ENCODE measurements at regions not wholly inside any gene's neighbourhood (a gene's known extent, or its start where the extent isn't known, plus 50 kb on each side); places are given as distances from the start of the nearest gene placed in this dataset.

- in situ Hi-C loops (cut with HindIII; ENCODE audit: low sequenced_read_pairs) = no loop called here
These were observed 458.8 kb upstream of the ZNF462 start for GRCh38 chr9:106404137-106404536.

GRCh38 chr9:106405871-106406435, 457.0 kb upstream of the ZNF462 start:
- in situ Hi-C loops (cut with HindIII; ENCODE audit: low sequenced_read_pairs) = no loop called here

GRCh38 chr9:106414042-106414441, 448.9 kb upstream of the ZNF462 start:
- in situ Hi-C loops (cut with HindIII; ENCODE audit: low sequenced_read_pairs) = no loop called here

- in situ Hi-C loops (cut with HindIII; ENCODE audit: low sequenced_read_pairs) = no loop called here
These were observed 445.3 kb upstream of the ZNF462 start for GRCh38 chr9:106417685-106418084.

GRCh38 chr9:106419829-106420228, 443.1 kb upstream of the ZNF462 start:
- in situ Hi-C loops (cut with HindIII; ENCODE audit: low sequenced_read_pairs) = no loop called here

GRCh38 chr9:106420511-106420944, 442.4 kb upstream of the ZNF462 start:
- in situ Hi-C loops (cut with HindIII; ENCODE audit: low sequenced_read_pairs) = no loop called here

GRCh38 chr9:106421772-106422171, 441.2 kb upstream of the ZNF462 start:
- in situ Hi-C loops (cut with HindIII; ENCODE audit: low sequenced_read_pairs) = no loop called here

- in situ Hi-C loops (cut with HindIII; ENCODE audit: low sequenced_read_pairs) = no loop called here
These were observed 439.4 kb upstream of the ZNF462 start for GRCh38 chr9:106423575-106423974.

- in situ Hi-C loops (cut with HindIII; ENCODE audit: low sequenced_read_pairs) = no loop called here
These were observed 430.3 kb upstream of the ZNF462 start for GRCh38 chr9:106432631-106433030.

- in situ Hi-C loops (cut with HindIII; ENCODE audit: low sequenced_read_pairs) = no loop called here
These were observed 424.0 kb upstream of the ZNF462 start for GRCh38 chr9:106438928-106439327.

GRCh38 chr9:106441283-106441682, 421.7 kb upstream of the ZNF462 start:
- in situ Hi-C loops (cut with HindIII; ENCODE audit: low sequenced_read_pairs) = no loop called here

- in situ Hi-C loops (cut with HindIII; ENCODE audit: low sequenced_read_pairs) = no loop called here
These were observed 419.4 kb upstream of the ZNF462 start for GRCh38 chr9:106443520-106443919.

GRCh38 chr9:106445107-106445506, 417.9 kb upstream of the ZNF462 start:
- in situ Hi-C loops (cut with HindIII; ENCODE audit: low sequenced_read_pairs) = no loop called here

GRCh38 chr9:106449336-106449927, 413.5 kb upstream of the ZNF462 start:
- in situ Hi-C loops (cut with HindIII; ENCODE audit: low sequenced_read_pairs) = no loop called here

GRCh38 chr9:106450549-106450948, 412.4 kb upstream of the ZNF462 start:
- in situ Hi-C loops (cut with HindIII; ENCODE audit: low sequenced_read_pairs) = no loop called here

- in situ Hi-C loops (cut with HindIII; ENCODE audit: low sequenced_read_pairs) = no loop called here
These were observed 411.7 kb upstream of the ZNF462 start for GRCh38 chr9:106451223-106451622.

- in situ Hi-C loops (cut with HindIII; ENCODE audit: low sequenced_read_pairs) = no loop called here
These were observed 406.4 kb upstream of the ZNF462 start for GRCh38 chr9:106456581-106456980.

GRCh38 chr9:106467113-106467864, 395.7 kb upstream of the ZNF462 start:
- in situ Hi-C loops (cut with HindIII; ENCODE audit: low sequenced_read_pairs) = no loop called here

- in situ Hi-C loops (cut with HindIII; ENCODE audit: low sequenced_read_pairs) = no loop called here
These were observed 395.2 kb upstream of the ZNF462 start for GRCh38 chr9:106467865-106468164.

- in situ Hi-C loops (cut with HindIII; ENCODE audit: low sequenced_read_pairs) = no loop called here
These were observed 394.5 kb upstream of the ZNF462 start for GRCh38 chr9:106468431-106468830.

GRCh38 chr9:106478312-106478711, 384.7 kb upstream of the ZNF462 start:
- in situ Hi-C loops (cut with HindIII; ENCODE audit: low sequenced_read_pairs) = no loop called here

GRCh38 chr9:106478727-106479126, 384.2 kb upstream of the ZNF462 start:
- in situ Hi-C loops (cut with HindIII; ENCODE audit: low sequenced_read_pairs) = no loop called here
